IMR-90 (cell line): ENCODE measurements at regions not wholly inside any gene's neighbourhood (a gene's known extent, or its start where the extent isn't known, plus 50 kb on each side); places are given as distances from the start of the nearest gene placed in this dataset.

Source experiments
- ATAC-seq: fragments of 200-7000 bp; cut with Tn5 transposase; 2 replicates; pipeline ENCODE4 v1.9.1; 2020; ENCODE audit warnings: low read depth, mild to moderate bottlenecking, moderate library complexity
- BruUV-seq: library from RNA; stranded (reverse); fragments of 400-500 nt; replicated peaks from 2 replicates; lab custom pipeline; 2021; lab: Mats Ljungman, UMichigan
- CTCF ChIA-PET: fragments of 300-600 bp; formaldehyde crosslinking; extraction: SDS; loops from one replicate; lab custom pipeline; 2021; ENCODE audit warnings: antibody characterized with exemption; lab: Yijun Ruan, JAX
- POLR2A ChIA-PET: fragments of 300-600 bp; sonication (Branson Sonifier 250); formaldehyde crosslinking; loops from one replicate; lab custom pipeline; 2022; ENCODE audit warnings: antibody characterized with exemption; ENCODE audit not compliant: unreplicated experiment; lab: Charles Lee
- DNase-seq: peaks from one replicate; pipeline ENCODE4 v3.0.0; 2013
- H2AFZ ChIP-seq: replicated peaks from 2 replicates; pipeline ENCODE3; 2013; ENCODE audit warnings: low read length, mild to moderate bottlenecking; ENCODE audit not compliant: poor library complexity
- H2AK5ac ChIP-seq: 2 replicates; pipeline ENCODE4 v1.6.1; 2013; ENCODE audit warnings: low read depth, low read length, inconsistent platforms
- H2AK9ac ChIP-seq: replicated peaks from 2 replicates; pipeline ENCODE3; 2013; ENCODE audit warnings: mild to moderate bottlenecking, low read depth, low read length, moderate library complexity; ENCODE audit not compliant: poor library complexity
- H2BK120ac ChIP-seq: 2 replicates; pipeline ENCODE4 v1.6.1; 2013; ENCODE audit warnings: low read depth, low read length, inconsistent platforms
- H2BK15ac ChIP-seq: 3 replicates; pipeline ENCODE4 v1.6.1; 2013; ENCODE audit warnings: low read depth, low read length, inconsistent platforms
- H2BK20ac ChIP-seq: 2 replicates; pipeline ENCODE4 v1.6.1; 2013; ENCODE audit warnings: low read depth, mild to moderate bottlenecking, inconsistent platforms, low read length, moderate library complexity
- H2BK5ac ChIP-seq: 2 replicates; pipeline ENCODE4 v1.6.1; 2013; ENCODE audit warnings: mild to moderate bottlenecking, low read depth, low read length, inconsistent platforms; ENCODE audit not compliant: poor library complexity, severe bottlenecking
- H3K14ac ChIP-seq: replicated peaks from 2 replicates; pipeline ENCODE4 v1.6.1; 2013; ENCODE audit warnings: low read depth, low read length, inconsistent platforms
- H3K18ac ChIP-seq: 2 replicates; pipeline ENCODE4 v1.6.1; 2013; ENCODE audit warnings: low read depth, low read length, control low read depth
- H3K23ac ChIP-seq: 2 replicates; pipeline ENCODE4 v1.6.1; 2013; ENCODE audit warnings: low read depth, low read length, inconsistent platforms
- H3K27ac ChIP-seq: 2 replicates; pipeline ENCODE4 v1.5.1; 2013; ENCODE audit warnings: mild to moderate bottlenecking, control low read depth, low read length; ENCODE audit not compliant: insufficient read depth
- H3K27me3 ChIP-seq: 2 replicates; pipeline ENCODE4 v1.6.1; 2013; ENCODE audit warnings: low read length; ENCODE audit not compliant: control insufficient read depth, insufficient read depth
- H3K36me3 ChIP-seq: 2 replicates; pipeline ENCODE4 v1.6.1; 2013; ENCODE audit warnings: low read length, mixed read lengths; ENCODE audit not compliant: control insufficient read depth, insufficient read depth
- H3K4ac ChIP-seq: 2 replicates; pipeline ENCODE4 v1.6.1; 2013; ENCODE audit warnings: low read depth, low read length, inconsistent platforms
- H3K4me1 ChIP-seq: 2 replicates; pipeline ENCODE4 v1.6.1; 2013; ENCODE audit warnings: low read length, mixed read lengths; ENCODE audit not compliant: control insufficient read depth, insufficient read depth
- H3K4me2 ChIP-seq: 2 replicates; pipeline ENCODE4 v1.6.1; 2013; ENCODE audit warnings: low read depth, mild to moderate bottlenecking, control low read depth, low read length, moderate library complexity
- H3K4me3 ChIP-seq: 2 replicates; pipeline ENCODE4 v1.5.1; 2013; ENCODE audit warnings: low read depth, mild to moderate bottlenecking, control low read depth, low read length, moderate library complexity; ENCODE audit not compliant: insufficient read depth
- H3K56ac ChIP-seq: 2 replicates; pipeline ENCODE4 v1.6.1; 2013; ENCODE audit warnings: low read length, inconsistent platforms; ENCODE audit not compliant: insufficient read depth; ENCODE audit errors: extremely low read depth
- H3K79me1 ChIP-seq, 2 experiments: 2 replicates each; pipeline ENCODE4 v1.6.1; 2013; ENCODE audit warnings: low read length in 2 of 2, inconsistent platforms in 1 of 2, low read depth in 1 of 2
- H3K9ac ChIP-seq: 2 replicates; pipeline ENCODE4 v1.6.1; 2013; ENCODE audit warnings: low read depth, low read length, control low read depth
- H3K9me1 ChIP-seq: 2 replicates; pipeline ENCODE4 v1.6.1; 2013; ENCODE audit warnings: low read length, inconsistent platforms; ENCODE audit not compliant: insufficient read depth
- H3K9me3 ChIP-seq: 2 replicates; pipeline ENCODE4 v1.6.1; 2013; ENCODE audit warnings: low read length; ENCODE audit not compliant: control insufficient read depth, insufficient read depth
- H4K20me1 ChIP-seq: 2 replicates; pipeline ENCODE4 v1.6.1; 2013; ENCODE audit warnings: low read length, inconsistent platforms; ENCODE audit not compliant: insufficient read depth
- H4K5ac ChIP-seq: 2 replicates; pipeline ENCODE4 v1.6.1; 2013; ENCODE audit warnings: mild to moderate bottlenecking, low read depth, low read length, control low read depth
- H4K8ac ChIP-seq, 2 experiments: 2 replicates each; pipeline ENCODE4 v1.6.1; 2013; ENCODE audit warnings: low read depth in 2 of 2, low read length in 2 of 2, control low read depth in 1 of 2, inconsistent platforms in 1 of 2
- H4K91ac ChIP-seq: 2 replicates; pipeline ENCODE4 v1.6.1; 2013; ENCODE audit warnings: low read depth, low read length, inconsistent platforms; ENCODE audit not compliant: insufficient read depth
- BHLHE40 ChIP-seq: fragments of 150-350 bp; IDR thresholded peaks from 2 replicates; pipeline ENCODE4 v1.6.1; 2016; ENCODE audit warnings: mild to moderate bottlenecking, low read depth, low read length
- FOS ChIP-seq: fragments of 150-350 bp; IDR thresholded peaks from 2 replicates; pipeline ENCODE4 v1.6.1; 2016; ENCODE audit warnings: low read depth, low read length
- MXI1 ChIP-seq: IDR thresholded peaks from 2 replicates; pipeline ENCODE4 v1.6.1; 2012; ENCODE audit warnings: low read depth, mild to moderate bottlenecking, low read length, moderate library complexity, borderline replicate concordance
- NFE2L2 ChIP-seq: fragments of 150-350 bp; IDR thresholded peaks from 2 replicates; pipeline ENCODE4 v1.6.1; 2016; ENCODE audit warnings: low read depth, mild to moderate bottlenecking, low read length
- POLR2A ChIP-seq: IDR thresholded peaks from 2 replicates; pipeline ENCODE4 v1.6.1; 2012; ENCODE audit warnings: mild to moderate bottlenecking, low read depth, low read length
- RCOR1 ChIP-seq: IDR thresholded peaks from 2 replicates; pipeline ENCODE4 v1.6.1; 2012; ENCODE audit warnings: mild to moderate bottlenecking, low read length, improper control_type of control experiment; ENCODE audit not compliant: insufficient replicate concordance
- SMC3 ChIP-seq: fragments of 150-350 bp; IDR thresholded peaks from 2 replicates; pipeline ENCODE4 v1.6.1; 2016; ENCODE audit warnings: low read depth, mild to moderate bottlenecking, antibody characterized with exemption, low read length, moderate library complexity
- WGBS, 2 experiments: methylation state at CpG; one replicate each; pipeline versions ENCODE4 v1.1.5 to v1.1.7; 2013; ENCODE audit warnings: missing lambda C conversion rate in 2 of 2; ENCODE audit not compliant: insufficient read length in 1 of 2; ENCODE audit errors: extremely low coverage in 2 of 2; 5-methylcytosine and 5-hydroxymethylcytosine counted together
- dilution Hi-C: fragments of 300-500 bp; cut with HindIII; formaldehyde crosslinking; loops from one replicate; pipeline ENCODE4 v1.14.3; 2018; ENCODE audit warnings: low sequenced_read_pairs; ENCODE audit not compliant: unreplicated experiment
- in situ Hi-C: fragments of 300-500 bp; cut with MboI; formaldehyde crosslinking; loops from 3 replicates; pipeline ENCODE4 v1.14.3; 2019; ENCODE audit warnings: low sequenced_read_pairs, inconsistent platforms, mixed read lengths
- intact Hi-C: fragments of 100-400 bp; cut with micrococcal nuclease; formaldehyde crosslinking; loops from 2 replicates; pipeline ENCODE4 v1.10.0; 2022
- TF ChIP-seq, protein P1 (sequence below): conservative IDR thresholded peaks from 2 replicates; pipeline ENCODE4 v1.5.1; 2012; ENCODE audit warnings: mild to moderate bottlenecking, low read depth, low read length, improper control_type of control experiment
- TF ChIP-seq, protein P2 (sequence below): fragments of 150-350 bp; IDR thresholded peaks from 2 replicates; pipeline ENCODE4 v1.6.1; 2016; ENCODE audit warnings: low read depth, mild to moderate bottlenecking, low read length, moderate library complexity, borderline replicate concordance
- TF ChIP-seq, protein P3 (sequence below): fragments of 150-350 bp; IDR thresholded peaks from 2 replicates; pipeline ENCODE4 v1.6.1; 2017; ENCODE audit warnings: mild to moderate bottlenecking, antibody characterized with exemption, low read length, low read depth

DNA sequence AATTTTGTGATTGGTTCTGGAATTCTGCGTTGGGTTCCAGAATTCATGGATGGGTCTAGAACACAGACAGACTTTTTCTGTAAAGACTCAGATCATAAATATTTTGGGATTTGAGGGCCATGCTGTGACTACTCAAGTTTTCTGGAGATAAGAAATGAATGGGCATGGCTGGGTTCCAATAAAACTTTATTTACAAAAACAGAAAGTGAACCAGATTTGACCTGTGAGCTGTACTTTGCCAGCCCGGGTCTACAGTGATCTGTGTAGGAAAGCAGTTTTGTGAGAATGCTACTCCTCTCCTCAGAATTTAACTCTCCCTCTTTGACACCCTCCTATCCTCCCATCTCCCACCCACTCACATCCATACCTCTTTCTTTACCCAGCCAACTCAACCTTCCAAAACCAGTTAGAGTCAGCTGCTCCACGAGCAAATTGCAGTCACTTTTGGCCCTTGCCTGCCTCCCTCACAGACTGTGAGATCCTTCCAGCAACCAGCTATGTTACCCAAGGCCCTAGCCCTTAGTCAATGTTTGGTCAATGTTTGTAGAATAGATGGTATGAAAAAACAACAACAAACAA lies 312.8 kb upstream of the ZMIZ1 start (continued):
- TF ChIP-seq, protein P1, sequence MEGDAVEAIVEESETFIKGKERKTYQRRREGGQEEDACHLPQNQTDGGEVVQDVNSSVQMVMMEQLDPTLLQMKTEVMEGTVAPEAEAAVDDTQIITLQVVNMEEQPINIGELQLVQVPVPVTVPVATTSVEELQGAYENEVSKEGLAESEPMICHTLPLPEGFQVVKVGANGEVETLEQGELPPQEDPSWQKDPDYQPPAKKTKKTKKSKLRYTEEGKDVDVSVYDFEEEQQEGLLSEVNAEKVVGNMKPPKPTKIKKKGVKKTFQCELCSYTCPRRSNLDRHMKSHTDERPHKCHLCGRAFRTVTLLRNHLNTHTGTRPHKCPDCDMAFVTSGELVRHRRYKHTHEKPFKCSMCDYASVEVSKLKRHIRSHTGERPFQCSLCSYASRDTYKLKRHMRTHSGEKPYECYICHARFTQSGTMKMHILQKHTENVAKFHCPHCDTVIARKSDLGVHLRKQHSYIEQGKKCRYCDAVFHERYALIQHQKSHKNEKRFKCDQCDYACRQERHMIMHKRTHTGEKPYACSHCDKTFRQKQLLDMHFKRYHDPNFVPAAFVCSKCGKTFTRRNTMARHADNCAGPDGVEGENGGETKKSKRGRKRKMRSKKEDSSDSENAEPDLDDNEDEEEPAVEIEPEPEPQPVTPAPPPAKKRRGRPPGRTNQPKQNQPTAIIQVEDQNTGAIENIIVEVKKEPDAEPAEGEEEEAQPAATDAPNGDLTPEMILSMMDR, result no peak

DNA sequence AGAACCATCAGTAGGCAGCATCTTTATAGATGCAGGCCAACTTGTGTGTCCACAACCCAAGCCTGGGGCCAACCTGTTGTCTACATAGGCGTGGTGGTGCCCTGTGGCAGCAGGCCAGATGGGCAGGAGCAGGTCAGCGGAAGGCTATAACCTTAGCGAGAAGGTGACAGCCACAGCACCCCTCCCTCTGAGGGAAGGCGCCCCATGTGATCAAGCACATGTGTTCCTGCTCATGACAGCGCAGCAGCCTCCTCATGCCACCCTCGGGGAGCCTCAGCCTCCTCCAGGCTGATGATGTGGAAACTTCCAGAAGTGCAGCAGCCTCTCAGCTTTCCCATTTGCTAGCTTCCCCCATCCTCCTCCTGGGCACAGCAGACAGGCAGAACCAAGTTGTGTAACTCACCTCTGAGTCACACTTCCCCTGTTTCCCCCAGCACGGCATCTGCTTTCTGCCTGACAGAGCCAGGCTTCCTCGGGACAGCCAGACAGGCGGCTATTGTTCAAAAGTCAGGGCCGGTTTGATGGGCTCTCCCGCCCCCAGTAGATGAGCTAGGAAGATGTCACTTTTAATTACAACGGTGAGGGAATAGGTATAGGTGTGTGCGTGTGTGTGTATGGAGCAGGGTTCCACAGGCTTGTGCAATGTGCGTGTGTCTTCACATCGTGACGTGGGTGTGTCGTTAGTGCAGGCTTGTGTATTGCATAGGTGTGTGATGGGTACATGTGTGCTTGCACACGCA lies 312.0 kb upstream of the ZMIZ1 start:
- peak overlapping the region; percentile 91 for H2BK120ac ChIP-seq
- dilution Hi-C loops, result no loop called here
- CTCF ChIA-PET, result no interaction called here
- H2BK5ac ChIP-seq, result peak overlapping the region; percentile 71
- H4K8ac ChIP-seq, result peak overlapping the region; percentile 45 to 79
- no peaks in the 10 kb centered on the region for H3K79me1 ChIP-seq
- ATAC-seq (peak; percentile 91), DNase-seq (peak; percentile 98)
- H3K9ac ChIP-seq, result peak overlapping the region; percentile 13; the same call in 1 of the 2 replicates
- H3K27me3 ChIP-seq, result no peaks in the 10 kb centered on the region
- H3K9me1 ChIP-seq, result peaks cover 16% of the 10 kb centered on the region
- peak overlapping the region; percentile 86 for H3K23ac ChIP-seq
- H3K27ac ChIP-seq, result peak overlapping the region; percentile 59
- H4K91ac ChIP-seq, result peak overlapping the region; percentile 83
- H2BK20ac ChIP-seq, result peak overlapping the region; percentile 93
- H3K9me3 ChIP-seq, result no peaks in the 10 kb centered on the region
- H3K56ac ChIP-seq, result peak overlapping the region; percentile 36; the same call in 1 of the 2 replicates
- peak overlapping the region; percentile 84 for H2AFZ ChIP-seq
- no TSS peak for BruUV-seq
- no peak overlapping the region for H3K4me3 ChIP-seq
- peak overlapping the region; percentile 96 for H2AK5ac ChIP-seq
- peak overlapping the region; percentile 94 for H3K4ac ChIP-seq
- H3K4me2 ChIP-seq, result peak overlapping the region; percentile 13; the same call in 1 of the 2 replicates
- H4K5ac ChIP-seq, result peak overlapping the region; percentile 14
- POLR2A ChIA-PET, result no interaction called here
- H3K36me3 ChIP-seq, result no peaks in the 10 kb centered on the region
- peak overlapping the region; percentile 43 for H3K18ac ChIP-seq
- 25% methylated on average over 2 of the region's 18 CpGs; no CpG with 5 or more reads in 1 of the 2 experiments for WGBS, 2 experiments
- in situ Hi-C loops, result no loop called here
- H2BK15ac ChIP-seq, result peak overlapping the region; percentile 94; the same call in 2 of the 3 replicates
- H3K14ac ChIP-seq, result peak overlapping the region; percentile 69
- intact Hi-C loops, result loop anchor here (5.0 to 10.0 kb wide), 2 partner anchors 311 to 712 kb away; partner anchors contain the start of gene ZMIZ1
- H2AK9ac ChIP-seq, result peak overlapping the region; percentile 92
- peaks cover 4% of the 10 kb centered on the region; the same call in 1 of the 2 replicates for H4K20me1 ChIP-seq
- H3K4me1 ChIP-seq, result peaks cover 26% of the 10 kb centered on the region
- TF ChIP-seq MXI1 (peak; percentile 89), RCOR1 (peak; percentile 50), BHLHE40 (peak; percentile 60; the same call in 1 of the 2 replicates), NFE2L2 (no peak; the same call in 1 of the 2 replicates), POLR2A (no peak; the same call in 1 of the 2 replicates), SMC3 (peak; percentile 33; the same call in 1 of the 2 replicates), FOS (peak; percentile 97)
- TF ChIP-seq, protein P2, sequence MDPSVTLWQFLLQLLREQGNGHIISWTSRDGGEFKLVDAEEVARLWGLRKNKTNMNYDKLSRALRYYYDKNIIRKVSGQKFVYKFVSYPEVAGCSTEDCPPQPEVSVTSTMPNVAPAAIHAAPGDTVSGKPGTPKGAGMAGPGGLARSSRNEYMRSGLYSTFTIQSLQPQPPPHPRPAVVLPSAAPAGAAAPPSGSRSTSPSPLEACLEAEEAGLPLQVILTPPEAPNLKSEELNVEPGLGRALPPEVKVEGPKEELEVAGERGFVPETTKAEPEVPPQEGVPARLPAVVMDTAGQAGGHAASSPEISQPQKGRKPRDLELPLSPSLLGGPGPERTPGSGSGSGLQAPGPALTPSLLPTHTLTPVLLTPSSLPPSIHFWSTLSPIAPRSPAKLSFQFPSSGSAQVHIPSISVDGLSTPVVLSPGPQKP, result no peak
- TF ChIP-seq, protein P3, sequence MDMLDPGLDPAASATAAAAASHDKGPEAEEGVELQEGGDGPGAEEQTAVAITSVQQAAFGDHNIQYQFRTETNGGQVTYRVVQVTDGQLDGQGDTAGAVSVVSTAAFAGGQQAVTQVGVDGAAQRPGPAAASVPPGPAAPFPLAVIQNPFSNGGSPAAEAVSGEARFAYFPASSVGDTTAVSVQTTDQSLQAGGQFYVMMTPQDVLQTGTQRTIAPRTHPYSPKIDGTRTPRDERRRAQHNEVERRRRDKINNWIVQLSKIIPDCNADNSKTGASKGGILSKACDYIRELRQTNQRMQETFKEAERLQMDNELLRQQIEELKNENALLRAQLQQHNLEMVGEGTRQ, result peak; percentile 89
